Lower leg skin (tissue), 3 donors: ENCODE measurements at regions not wholly inside any gene's neighbourhood (a gene's known extent, or its start where the extent isn't known, plus 50 kb on each side); places are given as distances from the start of the nearest gene placed in this dataset.

ENCODE experiments used
- POLR2A ChIP-seq, 2 donors: fragments of 450-650 bp; IDR thresholded peaks; one replicate each; pipeline ENCODE4 v1.6.1; 2016 to 2017; ENCODE audit warnings: antibody characterized with exemption in 2 of 2, mild to moderate bottlenecking in 1 of 2, moderate library complexity in 1 of 2
- TF ChIP-seq, protein P1 (sequence below), 3 donors: fragments of 450-650 bp; IDR thresholded peaks; one replicate each; pipeline ENCODE4 v1.5.1; 2016; ENCODE audit warnings: antibody characterized with exemption in 3 of 3, mild to moderate bottlenecking in 3 of 3, moderate library complexity in 2 of 3

DNA sequence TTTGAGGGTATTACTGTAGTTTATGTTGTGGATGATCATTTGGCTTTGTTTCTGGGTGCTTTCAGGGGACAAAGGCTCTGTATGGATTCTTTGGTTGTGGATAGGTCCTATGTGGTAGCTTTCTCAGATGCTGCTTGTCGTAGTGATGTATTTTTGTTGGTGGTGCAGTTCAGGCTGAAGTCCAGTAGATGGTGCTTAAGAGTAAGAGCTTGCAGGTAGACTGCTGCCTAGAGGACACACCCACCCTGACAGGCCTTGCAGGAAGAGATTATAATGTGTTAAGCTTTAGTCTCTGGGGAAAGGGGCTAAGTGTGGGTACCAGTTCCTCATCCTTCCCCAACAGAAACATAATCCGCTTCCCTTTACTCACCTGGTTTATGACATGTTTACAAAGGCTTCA lies 62.6 kb upstream of the ADGRB3 start:
- no peak for TF ChIP-seq POLR2A (IDR thresholded peaks at IDR 0.05)
- TF ChIP-seq, protein P1, sequence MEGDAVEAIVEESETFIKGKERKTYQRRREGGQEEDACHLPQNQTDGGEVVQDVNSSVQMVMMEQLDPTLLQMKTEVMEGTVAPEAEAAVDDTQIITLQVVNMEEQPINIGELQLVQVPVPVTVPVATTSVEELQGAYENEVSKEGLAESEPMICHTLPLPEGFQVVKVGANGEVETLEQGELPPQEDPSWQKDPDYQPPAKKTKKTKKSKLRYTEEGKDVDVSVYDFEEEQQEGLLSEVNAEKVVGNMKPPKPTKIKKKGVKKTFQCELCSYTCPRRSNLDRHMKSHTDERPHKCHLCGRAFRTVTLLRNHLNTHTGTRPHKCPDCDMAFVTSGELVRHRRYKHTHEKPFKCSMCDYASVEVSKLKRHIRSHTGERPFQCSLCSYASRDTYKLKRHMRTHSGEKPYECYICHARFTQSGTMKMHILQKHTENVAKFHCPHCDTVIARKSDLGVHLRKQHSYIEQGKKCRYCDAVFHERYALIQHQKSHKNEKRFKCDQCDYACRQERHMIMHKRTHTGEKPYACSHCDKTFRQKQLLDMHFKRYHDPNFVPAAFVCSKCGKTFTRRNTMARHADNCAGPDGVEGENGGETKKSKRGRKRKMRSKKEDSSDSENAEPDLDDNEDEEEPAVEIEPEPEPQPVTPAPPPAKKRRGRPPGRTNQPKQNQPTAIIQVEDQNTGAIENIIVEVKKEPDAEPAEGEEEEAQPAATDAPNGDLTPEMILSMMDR (IDR thresholded peaks at IDR 0.05), result no peak
